Stimulated activated naive CD4-positive, alpha-beta T cell treated with Interleukin-2 at 50 U/mL for 16 hours (primary cell): ENCODE measurements at regions not wholly inside any gene's neighbourhood (a gene's known extent, or its start where the extent isn't known, plus 50 kb on each side); places are given as distances from the start of the nearest gene placed in this dataset.
"Not testable (repeated sequence)": the region's sequence is repeated elsewhere in the genome, so short reads cannot be mapped to it uniquely, and the experiment has no call there.

ENCODE experiments used
- DNase-seq: peaks from one replicate; lab custom pipeline; 2025; lab: John Stamatoyannopoulos, UW

DNA sequence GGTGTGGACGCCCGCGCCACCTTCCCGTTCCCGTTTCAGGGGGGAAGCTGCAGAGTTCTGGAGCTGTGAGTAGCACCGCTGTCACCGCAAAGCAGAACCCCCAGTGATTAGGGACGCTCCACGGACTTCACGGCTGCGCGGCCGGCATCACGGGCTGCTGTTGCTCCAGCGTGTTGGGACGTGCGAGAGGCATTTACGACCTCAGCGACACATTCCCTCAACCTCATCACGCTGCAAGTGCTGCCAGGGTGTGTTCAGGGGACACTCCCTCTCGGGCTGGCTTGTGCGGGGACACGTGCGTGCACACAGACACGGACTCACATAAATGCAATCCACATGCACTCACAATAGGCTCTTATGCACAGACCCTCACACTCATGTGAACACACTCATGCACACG is 187.9 kb downstream of the NPIPB11 start:
- not testable (repeated sequence) for DNase-seq

DNA sequence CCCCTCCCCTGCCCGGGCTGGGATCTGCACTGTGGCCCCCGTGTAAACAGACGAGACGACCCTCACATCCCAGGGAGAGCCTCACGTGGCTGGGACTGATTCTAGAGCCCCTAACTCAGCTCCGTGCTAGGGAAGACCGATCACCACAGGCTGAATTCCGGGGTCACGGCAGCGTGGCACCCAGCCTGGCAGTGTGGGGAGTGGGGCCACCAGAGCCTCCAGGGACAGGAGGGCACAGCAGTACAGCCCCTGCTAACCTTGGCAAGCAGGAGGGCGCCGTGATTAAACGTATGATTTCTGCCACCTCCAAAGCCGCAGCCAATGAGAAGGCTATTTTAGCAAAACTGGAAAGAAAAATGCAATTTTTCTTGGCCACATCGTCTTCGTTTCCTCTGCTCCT is 188.3 kb downstream of the NPIPB11 start:
- not testable (repeated sequence) for DNase-seq

DNA sequence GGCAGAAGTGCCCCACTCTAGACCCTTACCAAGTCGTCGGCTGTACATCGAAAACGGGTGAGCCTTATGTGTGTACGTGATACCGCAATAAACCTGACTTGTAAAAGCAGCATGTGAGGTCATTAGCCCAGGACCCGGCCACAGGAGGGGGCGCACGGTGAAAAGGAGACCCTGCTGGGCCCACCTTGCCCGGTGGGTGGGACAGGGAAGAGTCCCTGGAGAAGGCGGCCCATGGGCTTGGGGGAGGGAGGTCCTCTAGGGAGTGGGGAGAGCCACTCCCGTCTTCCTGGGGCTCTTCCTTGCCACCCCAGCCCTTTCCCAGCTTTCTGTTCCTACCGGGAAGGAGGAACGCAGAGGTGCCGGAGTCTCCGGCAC is 188.8 kb downstream of the NPIPB11 start:
- not testable (repeated sequence) for DNase-seq

DNA sequence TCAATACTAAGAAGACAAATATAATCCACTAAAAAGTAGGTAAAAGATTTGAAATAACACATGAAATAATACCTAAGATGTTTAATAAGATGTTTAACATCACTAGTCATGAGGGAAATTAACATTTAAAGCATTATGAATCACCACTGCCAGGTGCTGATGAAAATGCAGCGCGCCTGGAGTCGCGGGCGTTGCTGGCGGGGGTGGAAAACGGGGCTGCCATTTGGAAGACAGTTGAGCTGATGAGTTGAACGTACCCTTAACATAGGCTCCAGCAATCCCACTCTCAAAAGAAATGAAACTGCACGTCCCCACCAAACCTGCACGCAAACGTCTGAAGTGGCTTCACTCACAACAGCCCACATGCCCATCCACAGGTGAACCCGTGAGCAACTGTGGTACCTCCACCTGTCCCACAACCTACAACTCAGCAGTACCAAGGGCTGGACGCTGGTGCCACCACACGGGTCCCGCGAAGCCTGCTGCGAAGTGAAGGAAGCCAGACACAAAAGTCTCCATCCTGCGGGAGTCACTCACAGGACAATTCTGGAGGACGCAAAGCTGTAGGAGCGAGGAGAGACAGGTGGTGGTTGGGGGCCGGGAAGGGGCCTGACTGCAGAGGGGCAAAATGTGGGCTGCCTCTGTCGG is 189.3 kb downstream of the NPIPB11 start:
- DNase-seq, result not testable (repeated sequence)

DNA sequence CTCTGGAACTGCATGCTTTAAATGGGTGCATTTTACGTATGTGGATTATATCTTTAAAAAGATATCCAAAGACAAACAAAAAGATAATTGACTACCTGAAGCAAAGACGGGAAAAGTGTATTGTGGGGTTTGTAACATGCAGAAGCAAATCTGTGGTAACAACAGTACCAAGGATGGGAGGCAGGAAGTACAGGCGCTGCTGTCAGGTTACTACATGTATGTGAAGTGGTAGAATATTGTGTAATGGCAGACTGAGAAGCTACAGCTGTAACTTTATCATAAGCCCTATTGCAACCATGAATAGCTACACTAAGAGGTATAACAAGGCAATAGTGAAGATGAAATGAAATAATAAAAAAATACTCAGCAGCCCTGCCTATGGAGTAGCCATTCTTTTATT is 192.7 kb downstream of the NPIPB11 start:
- DNase-seq, result not testable (repeated sequence)

DNA sequence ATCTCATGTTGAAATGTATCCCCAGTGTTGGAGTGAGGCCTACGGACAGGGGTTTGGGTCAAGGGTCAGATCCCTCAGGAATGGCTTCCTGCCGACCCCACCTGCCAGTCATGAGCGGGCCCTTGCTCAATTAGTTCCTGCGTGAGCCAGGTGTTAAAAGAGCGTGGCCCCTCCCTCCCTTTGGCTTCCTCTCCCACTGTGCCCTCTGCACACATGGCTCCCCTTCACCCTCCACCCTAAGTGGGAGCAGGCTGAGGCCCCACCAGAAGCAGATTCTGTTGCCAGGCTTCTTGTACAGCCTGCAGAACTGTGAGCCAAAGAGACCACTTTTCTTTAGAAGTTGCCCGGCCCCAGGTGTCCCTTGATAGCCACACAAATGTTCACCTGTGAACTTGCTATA is 193.3 kb downstream of the NPIPB11 start:
- DNase-seq, result not testable (repeated sequence)

DNA sequence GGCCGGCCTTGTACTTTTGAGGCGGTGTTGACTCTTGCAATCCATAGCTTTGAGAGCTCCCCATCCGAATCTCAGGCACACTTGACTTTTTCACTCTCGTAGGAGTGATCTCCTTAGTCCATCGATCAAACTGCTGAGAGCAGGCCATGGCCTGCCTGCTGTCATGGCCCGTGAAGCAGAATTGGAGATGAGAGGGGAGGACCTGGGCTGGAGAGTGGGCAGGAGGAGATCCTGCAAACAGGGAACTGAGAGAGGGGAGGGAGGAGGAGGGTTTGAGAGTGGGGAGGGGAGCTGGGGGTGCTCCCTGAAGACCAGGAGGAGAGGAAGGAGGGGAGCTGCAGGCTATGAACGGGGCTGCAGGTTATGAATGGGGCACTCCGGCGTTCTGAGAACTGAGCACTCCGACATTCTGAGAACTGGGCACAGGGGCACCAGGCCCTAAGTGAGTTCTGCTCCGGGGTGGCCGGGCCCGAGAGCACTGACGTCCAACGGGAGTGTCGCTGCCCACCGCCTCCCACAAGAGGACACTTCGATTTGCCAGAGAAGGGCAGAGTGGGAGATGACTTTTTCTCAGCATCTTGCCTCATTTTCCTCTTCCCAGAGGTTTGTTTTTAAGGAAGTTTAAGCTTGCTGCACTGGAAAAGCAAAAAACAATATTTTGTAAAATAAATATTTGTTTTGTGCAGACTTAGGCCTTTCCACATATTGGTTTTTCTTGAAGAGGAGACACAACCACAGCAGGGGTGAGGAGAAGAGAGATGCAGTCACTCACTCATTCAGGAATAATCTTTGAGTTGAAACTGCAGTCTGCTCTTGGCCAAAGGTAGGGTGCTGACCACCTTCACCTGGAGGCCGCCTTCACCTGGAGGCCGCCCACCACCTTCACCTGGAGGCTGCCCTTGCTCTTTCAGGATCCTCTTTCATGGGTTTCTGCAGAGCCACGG is 194.2 kb downstream of the NPIPB11 start:
- DNase-seq, result not testable (repeated sequence)

DNA sequence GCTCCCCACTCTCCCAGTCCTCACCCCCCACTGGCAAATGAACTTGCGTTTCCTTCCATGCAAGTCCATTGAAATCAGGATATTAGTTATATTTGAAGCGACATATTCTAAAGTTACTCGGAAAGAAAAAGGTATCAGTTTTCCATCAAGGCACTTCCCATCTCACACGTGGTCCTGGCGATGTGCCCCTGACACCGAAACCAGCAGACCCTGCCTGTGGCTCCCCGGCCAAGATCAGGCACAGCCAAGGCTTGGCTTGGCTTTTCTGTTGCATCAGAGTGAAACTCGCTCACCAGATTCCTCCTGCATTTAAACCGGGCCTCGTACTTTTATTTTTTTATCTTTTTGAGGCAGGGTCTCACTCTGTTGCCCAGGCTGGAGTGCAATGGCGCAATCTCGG is 195.1 kb downstream of the NPIPB11 start:
- DNase-seq, result not testable (repeated sequence)

DNA sequence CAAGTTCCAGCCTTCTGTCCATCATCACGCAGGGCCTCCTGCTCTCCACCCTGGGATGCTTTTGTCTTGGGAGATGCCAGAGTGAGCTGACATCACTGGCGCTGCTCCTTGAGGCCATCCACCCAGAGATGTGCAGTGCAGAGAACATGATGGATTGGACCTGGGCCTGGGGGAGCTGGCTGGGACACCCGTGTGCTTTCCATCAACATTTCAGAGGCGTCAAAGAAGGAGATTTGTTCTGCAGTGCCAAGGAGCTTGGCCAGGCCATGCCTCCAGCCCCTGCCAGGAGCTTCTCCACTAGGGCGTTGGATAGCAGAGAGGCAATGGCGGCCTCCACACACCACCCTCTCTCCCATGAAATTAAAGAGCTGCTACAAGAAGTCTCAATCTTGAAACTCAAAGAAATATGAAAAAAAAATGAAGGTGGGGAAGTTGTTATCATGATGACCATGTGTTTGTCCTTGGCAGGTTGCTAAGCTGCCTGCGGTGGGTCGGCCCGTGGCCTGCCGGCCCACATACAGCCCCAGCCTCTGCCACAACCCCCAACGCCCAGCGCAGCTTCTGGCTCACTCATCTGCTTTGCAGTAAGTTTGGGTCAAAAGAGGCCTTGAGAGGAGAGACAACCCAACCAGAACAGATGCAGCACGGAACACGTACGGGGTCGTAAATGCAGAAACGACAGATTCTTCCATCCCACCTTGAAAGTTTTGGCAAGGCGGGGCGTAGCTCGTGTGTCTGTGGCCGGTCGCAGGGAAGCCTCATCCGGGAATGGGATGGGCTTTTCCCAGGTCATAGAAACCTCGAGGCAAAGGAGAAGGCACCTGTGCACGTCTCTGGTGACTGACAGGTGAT is 196.0 kb downstream of the NPIPB11 start:
- not testable (repeated sequence) for DNase-seq

DNA sequence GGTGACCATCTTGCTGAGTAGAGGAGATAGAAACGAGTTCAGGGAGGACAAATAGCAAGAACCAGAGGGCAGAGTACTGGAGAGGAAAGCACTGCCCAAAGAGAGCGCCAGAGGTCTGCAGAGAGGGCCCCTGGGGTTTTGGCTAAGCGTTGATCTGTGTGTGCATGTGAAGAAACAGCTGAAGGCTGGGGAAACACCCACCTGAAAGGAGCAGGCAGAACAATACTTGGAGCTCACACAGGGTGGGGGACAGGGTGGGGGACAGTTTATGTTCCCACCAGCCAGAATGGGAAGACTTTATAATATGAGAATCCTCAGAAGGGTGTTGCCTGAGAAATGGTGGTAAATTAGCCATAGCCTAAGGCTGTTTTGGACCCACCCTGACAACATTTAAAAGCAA is 200.4 kb downstream of the NPIPB11 start:
- DNase-seq, result not testable (repeated sequence)

DNA sequence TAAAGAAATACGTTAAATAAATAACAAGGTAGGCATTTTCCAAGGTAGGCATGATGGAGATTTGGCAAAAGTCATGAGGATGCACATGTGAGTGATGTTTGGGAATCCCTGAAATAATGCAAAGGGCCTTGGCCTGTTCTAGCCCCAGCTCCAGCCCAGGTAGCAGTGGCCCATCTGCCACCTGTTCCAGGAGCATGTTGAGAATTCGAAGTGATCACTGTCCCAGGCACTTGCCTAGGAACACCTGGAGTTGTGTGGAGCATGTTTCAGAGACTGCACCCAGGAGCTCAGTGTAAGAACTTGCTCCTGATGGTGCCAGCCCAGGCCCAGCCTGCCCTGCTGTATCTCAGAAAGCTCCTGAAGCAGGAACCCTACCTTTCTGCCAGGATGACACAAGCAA is 201.4 kb downstream of the NPIPB11 start:
- not testable (repeated sequence) for DNase-seq

DNA sequence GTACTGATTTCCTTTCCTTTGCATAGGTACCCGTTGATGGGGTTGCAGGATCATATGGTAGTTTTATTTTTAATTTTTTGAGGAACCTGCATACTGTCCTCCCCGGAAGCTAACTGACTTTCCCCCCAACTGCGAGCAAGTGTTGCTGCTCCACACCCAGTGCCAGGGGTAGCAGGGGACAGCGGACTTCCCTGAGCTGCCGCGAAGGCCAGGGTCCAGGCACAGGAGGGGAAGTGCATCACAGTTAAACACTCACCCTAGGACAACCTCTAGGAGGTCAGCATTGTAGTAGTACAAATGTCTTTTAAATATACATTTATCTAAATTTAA is 201.7 kb downstream of the NPIPB11 start:
- DNase-seq, result no peak

DNA sequence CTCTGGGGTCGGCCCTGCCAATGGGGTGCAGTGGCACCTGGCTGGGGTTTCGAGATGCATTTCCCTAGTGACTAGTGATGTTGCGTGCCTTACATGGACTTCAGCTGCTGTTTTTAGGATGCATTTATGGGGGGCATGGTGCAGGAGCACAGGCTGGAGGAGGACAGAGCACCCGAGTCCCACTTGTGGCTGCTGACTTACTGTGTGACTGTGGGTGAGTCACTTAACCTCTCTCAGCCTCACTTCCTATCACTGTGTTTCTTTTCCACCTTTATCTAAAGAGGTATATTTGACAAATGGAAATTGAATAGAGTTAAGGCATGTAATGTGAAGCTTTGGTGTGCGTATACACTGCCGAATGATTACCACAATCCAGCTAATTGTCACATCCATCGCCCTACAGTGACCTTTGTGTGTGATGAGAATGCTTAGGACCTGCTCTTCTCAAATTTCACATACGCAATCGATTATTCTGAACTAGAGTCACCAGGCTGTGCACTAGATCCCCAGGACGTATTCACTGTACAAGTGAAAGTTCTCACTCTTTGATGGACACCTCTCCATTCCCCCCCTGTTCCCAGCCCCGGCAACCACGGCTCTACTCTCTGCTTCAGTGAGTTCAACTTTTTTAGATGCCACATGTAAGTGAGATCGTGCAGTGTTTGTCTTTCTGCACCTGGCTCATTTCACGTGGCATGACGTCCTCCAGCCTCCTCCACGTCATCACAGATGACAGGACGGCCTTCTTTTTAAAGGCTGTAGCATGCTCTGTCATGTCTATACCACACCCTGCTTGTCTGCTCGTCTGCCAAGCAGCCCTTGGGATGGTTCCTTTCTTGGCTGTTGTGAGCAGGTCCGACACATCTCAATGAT is 202.3 kb downstream of the NPIPB11 start:
- DNase-seq, result not testable (repeated sequence)

DNA sequence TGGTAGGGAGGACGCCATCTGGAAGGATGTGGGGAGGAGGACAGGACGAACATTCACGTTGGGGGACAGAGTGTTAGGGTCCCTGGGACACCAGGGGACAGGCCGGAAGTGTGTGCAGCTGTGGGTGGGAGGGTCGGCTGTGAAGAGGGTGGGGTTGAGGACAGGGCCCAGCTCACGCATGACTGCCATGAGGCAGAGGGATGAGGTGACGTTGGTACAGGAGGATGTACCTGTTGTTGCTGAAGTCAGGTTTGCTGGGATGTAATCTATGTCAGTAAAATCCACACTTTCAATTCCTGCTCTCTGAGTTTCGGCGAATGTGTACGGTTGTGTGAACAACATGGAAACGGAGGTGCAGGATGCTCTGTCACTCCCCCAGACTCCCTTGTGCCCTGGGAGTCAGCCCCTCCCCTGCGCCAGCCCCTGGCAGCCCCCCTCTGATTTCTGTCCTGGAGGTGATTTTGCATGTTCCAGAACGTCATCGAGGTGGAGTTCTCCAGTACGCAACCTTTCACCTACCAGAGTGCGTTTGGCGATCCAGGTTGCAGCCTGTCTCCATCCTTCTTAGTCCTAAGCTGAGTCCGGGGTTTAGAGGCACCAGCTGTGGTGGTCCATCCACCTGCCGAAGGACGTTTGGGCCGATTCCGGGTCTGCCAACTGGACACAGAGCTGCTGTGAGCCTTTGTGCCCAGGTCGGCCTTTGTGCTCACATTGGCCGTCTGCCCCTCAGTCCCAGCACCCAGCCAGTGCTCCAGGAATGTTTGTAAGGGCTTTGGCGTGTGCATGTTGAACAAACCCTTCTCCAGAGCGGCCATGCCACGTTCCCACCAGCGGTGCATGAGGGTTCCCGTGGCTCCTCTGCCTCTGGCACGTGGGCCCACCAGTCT is 203.2 kb downstream of the NPIPB11 start:
- DNase-seq, result not testable (repeated sequence)

DNA sequence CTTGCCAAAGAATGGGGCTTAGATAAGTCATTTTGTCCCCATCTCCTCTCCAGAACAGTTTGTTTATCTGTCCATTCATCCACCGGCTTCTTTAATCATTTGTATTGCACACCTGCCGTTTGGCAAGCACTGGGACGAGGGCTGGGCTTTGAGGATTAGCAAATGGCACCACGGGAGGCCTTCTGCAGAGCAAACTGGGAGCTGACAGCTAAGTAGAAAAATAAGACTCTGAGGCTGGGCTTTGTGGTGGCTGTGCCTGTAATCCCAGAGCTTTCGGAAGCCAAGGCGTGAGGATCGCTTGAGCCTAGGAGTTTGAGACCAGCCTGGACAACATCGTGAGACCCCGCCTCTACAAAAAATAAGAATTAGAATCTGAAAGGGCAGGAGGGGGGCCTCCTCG is 203.9 kb downstream of the NPIPB11 start:
- DNase-seq, result not testable (repeated sequence)

DNA sequence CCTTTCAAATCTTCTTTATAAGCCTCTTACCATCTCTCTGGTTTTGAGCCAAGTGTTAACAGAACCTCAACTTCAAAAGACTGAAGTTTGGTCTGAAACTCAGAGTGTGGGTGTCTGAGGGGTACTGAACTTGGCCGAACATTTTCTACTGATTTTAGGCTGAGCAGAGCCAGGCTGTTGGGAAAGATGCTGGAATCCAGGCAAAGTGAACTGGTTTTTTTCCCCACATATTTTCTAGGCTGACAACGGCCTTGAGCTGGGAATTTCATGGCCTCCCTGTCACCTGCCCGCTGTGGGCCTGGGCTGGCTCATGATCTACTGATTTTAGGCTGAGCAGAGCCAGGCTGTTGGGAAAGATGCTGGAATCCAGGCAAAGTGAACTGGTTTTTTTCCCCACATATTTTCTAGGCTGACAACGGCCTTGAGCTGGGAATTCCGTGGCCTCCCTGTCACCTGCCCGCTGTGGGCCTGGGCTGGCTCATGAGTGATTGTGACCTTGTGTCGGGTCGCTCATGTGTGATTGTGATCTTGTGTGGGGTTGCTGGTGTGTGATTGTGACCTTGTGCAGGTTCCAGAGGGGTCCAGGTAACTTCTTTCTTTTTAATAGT is 204.4 kb downstream of the NPIPB11 start:
- DNase-seq, result not testable (repeated sequence)

DNA sequence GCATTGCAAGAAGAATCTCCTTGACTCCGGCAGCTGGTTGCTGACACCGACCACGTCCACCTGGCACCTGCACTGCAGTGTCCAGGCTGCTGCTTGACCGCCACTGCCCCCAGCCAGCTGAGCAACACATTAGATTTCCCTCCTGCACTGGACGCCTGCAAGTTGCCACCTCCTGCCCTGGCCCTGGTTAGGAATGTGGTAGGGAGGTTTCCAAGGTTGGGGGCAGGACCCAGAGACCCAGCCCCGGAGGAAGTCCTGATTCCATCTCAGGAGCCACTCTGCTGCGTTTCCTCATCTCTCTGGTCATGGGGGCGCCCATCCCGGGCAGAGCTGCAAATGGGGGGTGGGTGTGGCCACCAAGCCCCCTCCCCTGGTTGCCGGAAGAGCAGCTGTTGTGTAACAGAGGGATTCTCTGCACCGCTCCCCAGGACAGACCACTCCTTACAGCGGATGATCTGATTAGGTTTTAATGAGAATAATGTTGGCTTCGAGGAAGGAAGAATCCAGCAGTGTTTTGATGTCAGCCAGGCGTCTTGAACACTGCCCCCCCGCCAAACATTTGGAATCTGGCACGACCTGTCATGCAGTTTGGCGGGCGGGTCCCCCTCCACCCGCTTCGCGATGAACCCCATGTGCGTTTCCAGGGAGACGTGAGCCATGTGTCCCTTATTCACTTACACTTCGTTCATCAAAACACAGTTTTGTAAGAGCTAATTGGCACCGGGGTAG is 205.1 kb downstream of the NPIPB11 start:
- DNase-seq, result not testable (repeated sequence)

DNA sequence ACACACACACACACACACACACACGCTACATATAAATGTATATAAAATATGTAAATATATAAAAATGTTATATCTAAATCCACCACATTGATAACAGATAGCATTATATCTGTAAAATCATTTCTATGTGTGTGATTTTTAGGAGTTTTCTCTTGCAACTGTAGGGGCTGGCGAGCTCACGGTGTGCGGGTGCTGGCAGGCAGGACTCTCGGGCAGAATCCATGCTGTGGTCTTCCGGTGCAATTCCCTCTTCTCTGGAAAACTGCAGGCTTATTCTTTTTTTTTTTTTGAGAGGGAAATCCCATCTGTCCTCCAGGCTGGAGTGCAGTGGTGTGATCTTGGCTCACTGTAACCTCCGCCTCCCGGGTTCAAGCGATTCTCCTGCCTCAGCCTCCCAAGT is 205.8 kb downstream of the NPIPB11 start:
- not testable (repeated sequence) for DNase-seq

DNA sequence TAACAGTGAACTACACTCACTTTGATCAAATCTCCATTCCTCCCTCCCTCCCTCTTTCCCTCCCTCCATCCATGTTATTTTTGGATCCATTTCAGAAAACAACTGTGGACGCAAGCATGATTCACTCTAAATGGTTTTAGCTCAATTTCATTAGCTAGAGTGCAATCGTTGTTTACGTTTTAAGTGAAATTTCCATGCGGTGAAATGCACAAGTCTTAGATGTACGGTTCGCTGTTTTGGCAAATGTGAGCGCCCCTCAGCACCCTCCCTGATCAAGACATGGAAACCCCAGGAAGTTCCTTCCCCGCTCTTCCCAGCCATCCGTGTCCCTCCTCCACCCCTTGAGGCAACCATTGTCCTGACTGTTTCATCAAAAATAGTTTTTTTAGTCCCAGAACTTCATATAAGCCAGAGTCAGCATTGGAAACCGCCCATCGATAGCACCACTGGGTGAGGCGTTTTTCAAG is 206.3 kb downstream of the NPIPB11 start:
- DNase-seq, result not testable (repeated sequence)
